ENCODE measurements at regions not wholly inside any gene's neighbourhood (a gene's known extent, or its start where the extent isn't known, plus 50 kb on each side); places are given as distances from the start of the nearest gene placed in this dataset.
"Not testable (repeated sequence)": the region's sequence is repeated elsewhere in the genome, so short reads cannot be mapped to it uniquely, and the experiment has no call there.

GRCh38 chr7:68971634-68972340 lies 626.5 kb upstream of the AUTS2 start:
- DNase-seq (ENCODE audit: low read depth in 3 of 3, low spot score in 2 of 3) = no peak

- DNase-seq (ENCODE audit: low read depth in 3 of 3, low spot score in 2 of 3) = no peak
Measured at GRCh38 chr7:68977385-68978055, 620.8 kb upstream of the AUTS2 start.

- no peak for DNase-seq (ENCODE audit: low read depth in 3 of 3, low spot score in 2 of 3)
Measured at GRCh38 chr7:68978710-68979109, 619.6 kb upstream of the AUTS2 start.

- DNase-seq (ENCODE audit: low read depth in 3 of 3, low spot score in 2 of 3) = no peak
Measured at GRCh38 chr7:68980011-68980410, 618.3 kb upstream of the AUTS2 start.

- DNase-seq (ENCODE audit: low read depth in 3 of 3, low spot score in 2 of 3) = not testable (repeated sequence)
Measured at GRCh38 chr7:68980432-68980831, 617.8 kb upstream of the AUTS2 start.

- DNase-seq (ENCODE audit: low read depth in 3 of 3, low spot score in 2 of 3) = no peak
Measured at GRCh38 chr7:68984306-68984705, 614.0 kb upstream of the AUTS2 start.

- DNase-seq (ENCODE audit: low read depth in 3 of 3, low spot score in 2 of 3) = no peak
Measured at GRCh38 chr7:68994841-68995240, 603.4 kb upstream of the AUTS2 start.

GRCh38 chr7:68998136-68998535 lies 600.1 kb upstream of the AUTS2 start:
- DNase-seq (ENCODE audit: low read depth in 3 of 3, low spot score in 2 of 3) = no peak

- no peak for DNase-seq (ENCODE audit: low read depth in 3 of 3, low spot score in 2 of 3)
Measured at GRCh38 chr7:69002416-69002815, 595.9 kb upstream of the AUTS2 start.

- DNase-seq (ENCODE audit: low read depth in 3 of 3, low spot score in 2 of 3) = no peak
Measured at GRCh38 chr7:69012149-69012548, 586.1 kb upstream of the AUTS2 start.

- no peak for DNase-seq (ENCODE audit: low read depth in 3 of 3, low spot score in 2 of 3)
Measured at GRCh38 chr7:69017208-69017607, 581.1 kb upstream of the AUTS2 start.

GRCh38 chr7:69018200-69018599 lies 580.1 kb upstream of the AUTS2 start:
- no peak for DNase-seq (ENCODE audit: low read depth in 3 of 3, low spot score in 2 of 3)

- DNase-seq (ENCODE audit: low read depth in 3 of 3, low spot score in 2 of 3) = no peak
Measured at GRCh38 chr7:69019437-69019836, 578.8 kb upstream of the AUTS2 start.

GRCh38 chr7:69020536-69020935 lies 577.7 kb upstream of the AUTS2 start:
- DNase-seq (ENCODE audit: low read depth in 3 of 3, low spot score in 2 of 3) = no peak

- DNase-seq (ENCODE audit: low read depth in 3 of 3, low spot score in 2 of 3) = no peak
Measured at GRCh38 chr7:69025249-69025648, 573.0 kb upstream of the AUTS2 start.

- no peak for DNase-seq (ENCODE audit: low read depth in 3 of 3, low spot score in 2 of 3)
Measured at GRCh38 chr7:69032848-69033247, 565.4 kb upstream of the AUTS2 start.

- no peak for DNase-seq (ENCODE audit: low read depth in 3 of 3, low spot score in 2 of 3)
Measured at GRCh38 chr7:69035826-69036225, 562.4 kb upstream of the AUTS2 start.

GRCh38 chr7:69036301-69036700 lies 562.0 kb upstream of the AUTS2 start:
- no peak for DNase-seq (ENCODE audit: low read depth in 3 of 3, low spot score in 2 of 3)

- DNase-seq (ENCODE audit: low read depth in 3 of 3, low spot score in 2 of 3) = no peak
Measured at GRCh38 chr7:69038915-69039314, 559.4 kb upstream of the AUTS2 start.

GRCh38 chr7:69042138-69042537 lies 556.1 kb upstream of the AUTS2 start:
- DNase-seq (ENCODE audit: low read depth in 3 of 3, low spot score in 2 of 3) = no peak

GRCh38 chr7:69047151-69047754 lies 551.0 kb upstream of the AUTS2 start:
- DNase-seq (ENCODE audit: low read depth in 3 of 3, low spot score in 2 of 3) = no peak

GRCh38 chr7:69049326-69049725 lies 548.9 kb upstream of the AUTS2 start:
- DNase-seq (ENCODE audit: low read depth in 3 of 3, low spot score in 2 of 3) = no peak
